ENCODE measurements at regions not wholly inside any gene's neighbourhood (a gene's known extent, or its start where the extent isn't known, plus 50 kb on each side); places are given as distances from the start of the nearest gene placed in this dataset.
A peak's percentile ranks its signal among the peaks of the same experiment; 100 is the strongest.

GRCh38 chr5:159385536-159385935, 55.2 kb upstream of the IL12B start:
- no peak for DNase-seq (ENCODE audit: low read depth in 2 of 2)

GRCh38 chr5:159386028-159386711, 55.9 kb upstream of the IL12B start:
- no peak for DNase-seq (ENCODE audit: low read depth in 2 of 2)

- DNase-seq (ENCODE audit: low read depth in 2 of 2) = no peak
Measured at GRCh38 chr5:159392871-159393270, 62.6 kb upstream of the IL12B start.

- no peak for DNase-seq (ENCODE audit: low read depth in 2 of 2)
Measured at GRCh38 chr5:159393854-159394274, 63.6 kb upstream of the IL12B start.

- DNase-seq (ENCODE audit: low read depth in 2 of 2) = no peak
Measured at GRCh38 chr5:159395202-159395601, 64.9 kb upstream of the IL12B start.

- DNase-seq (ENCODE audit: low read depth in 2 of 2) = no peak
Measured at GRCh38 chr5:159398936-159399335, 68.6 kb upstream of the IL12B start.

GRCh38 chr5:159400476-159400875, 70.2 kb upstream of the IL12B start:
- DNase-seq (ENCODE audit: low read depth in 2 of 2) = no peak

- DNase-seq (ENCODE audit: low read depth in 2 of 2) = no peak
Measured at GRCh38 chr5:159402311-159402710, 72.0 kb upstream of the IL12B start.

- DNase-seq (ENCODE audit: low read depth in 2 of 2) = no peak
Measured at GRCh38 chr5:159402856-159403255, 72.6 kb upstream of the IL12B start.

- DNase-seq (ENCODE audit: low read depth in 2 of 2) = no peak
Measured at GRCh38 chr5:159403906-159404681, 73.8 kb upstream of the IL12B start.

GRCh38 chr5:159405611-159406031, 75.3 kb upstream of the IL12B start:
- DNase-seq (ENCODE audit: low read depth in 2 of 2) = no peak

GRCh38 chr5:159406571-159406970, 76.3 kb upstream of the IL12B start:
- no peak for DNase-seq (ENCODE audit: low read depth in 2 of 2)

GRCh38 chr5:159409801-159410200, 79.5 kb upstream of the IL12B start:
- no peak for DNase-seq (ENCODE audit: low read depth in 2 of 2)

- DNase-seq (ENCODE audit: low read depth in 2 of 2) = no peak
Measured at GRCh38 chr5:159410480-159410879, 80.2 kb upstream of the IL12B start.

- DNase-seq (ENCODE audit: low read depth in 2 of 2) = no peak
Measured at GRCh38 chr5:159411115-159411514, 80.8 kb upstream of the IL12B start.

GRCh38 chr5:159412284-159413046, 82.2 kb upstream of the IL12B start:
- peak; percentile 38 to 43 for DNase-seq (ENCODE audit: low read depth in 2 of 2)

GRCh38 chr5:159414021-159414420, 83.7 kb upstream of the IL12B start:
- DNase-seq (ENCODE audit: low read depth in 2 of 2) = no peak

- DNase-seq (ENCODE audit: low read depth in 2 of 2) = no peak
Measured at GRCh38 chr5:159415301-159415937, 85.1 kb upstream of the IL12B start.

GRCh38 chr5:159416438-159416837, 86.2 kb upstream of the IL12B start:
- DNase-seq (ENCODE audit: low read depth in 2 of 2) = no peak

- DNase-seq (ENCODE audit: low read depth in 2 of 2) = no peak
Measured at GRCh38 chr5:159417170-159417569, 86.9 kb upstream of the IL12B start.

GRCh38 chr5:159419576-159419975, 89.3 kb upstream of the IL12B start:
- DNase-seq (ENCODE audit: low read depth in 2 of 2) = no peak

GRCh38 chr5:159420940-159421339, 90.7 kb upstream of the IL12B start:
- DNase-seq (ENCODE audit: low read depth in 2 of 2) = no peak

All from activated CD8-positive, alpha-beta memory T cell treated with anti-CD3 and anti-CD28 coated beads for 4 hours (primary cell).